B cell (primary cell): ENCODE measurements at regions not wholly inside any gene's neighbourhood (a gene's known extent, or its start where the extent isn't known, plus 50 kb on each side); places are given as distances from the start of the nearest gene placed in this dataset.

Source experiments
- ATAC-seq: fragments of 200-7000 bp; cut with Tn5 transposase; one replicate; pipeline ENCODE4 v1.10.0; 2021; ENCODE audit warnings: low read depth, mild to moderate bottlenecking, moderate number of reproducible peaks, moderate library complexity
- CTCF ChIA-PET: fragments of 350-600 bp; sonication (Branson Sonifier 250); formaldehyde crosslinking; loops from one replicate; lab custom pipeline; 2021; ENCODE audit warnings: antibody characterized with exemption, inconsistent platforms; lab: Charles Lee
- POLR2A ChIA-PET: fragments of 350-600 bp; sonication (Branson Sonifier 250); formaldehyde crosslinking; loops from one replicate; lab custom pipeline; 2021; ENCODE audit warnings: antibody characterized with exemption; lab: Charles Lee
- DNase-seq: peaks from one replicate; pipeline ENCODE4 v3.0.0; 2013
- H2AFZ ChIP-seq: 2 replicates; pipeline ENCODE4 v1.6.1; 2012; ENCODE audit warnings: mild to moderate bottlenecking, low read depth, low read length; ENCODE audit not compliant: insufficient read depth, poor library complexity, severe bottlenecking
- H3K27ac ChIP-seq, 2 donors: 1 replicate in 1 of 2; 2 replicates in 1 of 2; pipeline ENCODE4 v1.5.1; 2012 to 2013; ENCODE audit warnings: low read length in 2 of 2, mild to moderate bottlenecking in 2 of 2, moderate library complexity in 1 of 2
- H3K27me3 ChIP-seq, 4 experiments: fragments of 200-600 bp in 1 of 4; sonication (generic) in 1 of 4; replicated peaks in 1 of 4; 1 replicate in 2 of 4; 2 replicates in 2 of 4; pipeline versions ENCODE4 v1.6.1 to v1.7.0; 2013 to 2016; ENCODE audit warnings: low read length in 3 of 4, mild to moderate bottlenecking in 2 of 4, mixed read lengths in 1 of 4, moderate library complexity in 1 of 4; ENCODE audit not compliant: insufficient read depth in 4 of 4, control insufficient read depth in 3 of 4; ENCODE audit errors: control extremely low read depth in 1 of 4
- H3K36me3 ChIP-seq, 2 experiments: replicated peaks in 1 of 2; 1 replicate in 1 of 2; 2 replicates in 1 of 2; pipeline versions ENCODE4 v1.6.1 to v1.7.1; 2013; ENCODE audit warnings: low read length in 1 of 2; ENCODE audit not compliant: insufficient read depth in 2 of 2, control insufficient read depth in 1 of 2; ENCODE audit errors: control extremely low read depth in 1 of 2, extremely low read depth in 1 of 2
- H3K4me1 ChIP-seq, 2 donors: fragments of 200-600 bp in 1 of 2; sonication (generic) in 1 of 2; 1 replicate in 1 of 2; 2 replicates in 1 of 2; pipeline versions ENCODE4 v1.5.1 to v1.6.1; 2013 to 2017; ENCODE audit warnings: low read length in 2 of 2; ENCODE audit not compliant: control insufficient read depth in 2 of 2, insufficient read depth in 2 of 2
- H3K4me2 ChIP-seq: replicated peaks from 2 replicates; pipeline ENCODE3; 2012; ENCODE audit warnings: mild to moderate bottlenecking, low read depth, low read length; ENCODE audit not compliant: poor library complexity, severe bottlenecking
- H3K4me3 ChIP-seq, 5 experiments: fragments of 200-600 bp in 1 of 5; sonication (generic) in 1 of 5; 1 replicate in 3 of 5; 2 replicates in 2 of 5; pipeline versions ENCODE4 v1.5.1 to v1.7.0; 2011 to 2016; ENCODE audit warnings: low read length in 4 of 5, mild to moderate bottlenecking in 4 of 5, low read depth in 2 of 5, control low read depth in 1 of 5, moderate library complexity in 1 of 5; ENCODE audit not compliant: insufficient read depth in 1 of 5; ENCODE audit errors: control extremely low read depth in 1 of 5, extremely low read depth in 1 of 5
- H3K79me2 ChIP-seq: fragments of 200-600 bp; sonication (generic); one replicate; pipeline ENCODE4 v1.6.0; 2016; ENCODE audit warnings: low read length; ENCODE audit not compliant: control insufficient read depth, insufficient read depth
- H3K9ac ChIP-seq: fragments of 200-600 bp; sonication (generic); 2 replicates; pipeline ENCODE4 v1.6.1; 2017; ENCODE audit warnings: mild to moderate bottlenecking, low read length, moderate library complexity
- H3K9me3 ChIP-seq, 3 donors: one replicate each; pipeline versions ENCODE4 v1.6.1 to v1.7.1; 2013; ENCODE audit warnings: low read length in 2 of 3; ENCODE audit not compliant: control insufficient read depth in 2 of 3, insufficient read depth in 1 of 3; ENCODE audit errors: control extremely low read depth in 1 of 3
- H4K20me1 ChIP-seq: 2 replicates; pipeline ENCODE4 v1.6.0; 2012; ENCODE audit warnings: mild to moderate bottlenecking, low read length; ENCODE audit not compliant: insufficient read depth, control insufficient read depth, poor library complexity, severe bottlenecking
- H3K27ac Mint-ChIP-seq: one replicate; pipeline ENCODE4 v1.8.0; 2021; ENCODE audit warnings: mixed read lengths
- H3K27me3 Mint-ChIP-seq: one replicate; pipeline ENCODE4 v1.8.0; 2021; ENCODE audit warnings: mixed read lengths
- H3K4me1 Mint-ChIP-seq: one replicate; pipeline ENCODE4 v1.8.0; 2021; ENCODE audit warnings: mixed read lengths
- H3K4me3 Mint-ChIP-seq: one replicate; pipeline ENCODE4 v1.8.0; 2021; ENCODE audit warnings: mixed read lengths
- H3K9me3 Mint-ChIP-seq: one replicate; pipeline ENCODE4 v1.8.0; 2022; ENCODE audit warnings: mixed read lengths; ENCODE audit not compliant: insufficient read depth
- EZH2 ChIP-seq: IDR thresholded peaks from 2 replicates; pipeline ENCODE4 v1.6.1; 2012; ENCODE audit warnings: borderline replicate concordance, low read depth, mild to moderate bottlenecking, moderate library complexity, low read length; ENCODE audit not compliant: insufficient read depth, poor library complexity, severe bottlenecking
- WGBS: methylation state at CpG from one replicate; pipeline ENCODE4 v1.1.5; 2013; ENCODE audit warnings: missing lambda C conversion rate; ENCODE audit not compliant: insufficient coverage; 5-methylcytosine and 5-hydroxymethylcytosine counted together
- intact Hi-C: fragments of 100-400 bp; cut with micrococcal nuclease; formaldehyde crosslinking; loops from one replicate; pipeline ENCODE4 v1.10.0; 2022
- TF ChIP-seq, protein P1 (sequence below): fragments of 200-600 bp; IDR thresholded peaks from one replicate; pipeline ENCODE4 v1.8.0; 2022; ENCODE audit warnings: antibody characterized with exemption, mild to moderate bottlenecking

DNA sequence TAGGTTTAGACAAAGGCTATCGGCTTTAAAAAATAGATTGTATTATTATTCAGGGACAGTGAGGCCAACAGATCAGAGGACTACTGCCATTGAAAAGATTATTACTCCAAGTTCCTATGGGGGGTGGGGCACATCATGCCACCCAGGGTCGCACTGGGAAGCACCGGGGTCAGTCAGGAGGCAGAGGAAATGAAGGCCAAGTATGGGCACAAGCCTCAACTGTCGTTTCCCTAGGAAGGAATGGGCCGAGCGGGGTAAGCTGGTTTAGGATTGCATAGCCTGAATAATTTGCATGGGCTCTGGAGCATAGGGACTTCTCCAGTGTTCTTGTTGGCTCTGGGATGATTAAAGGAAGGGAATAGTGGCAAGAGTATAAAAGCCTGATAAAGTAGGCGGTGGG, 205.3 kb downstream of the NOVA1 start:
- no peaks in the 10 kb centered on the region for H3K27me3 Mint-ChIP-seq
- no peak overlapping the region for H3K27ac Mint-ChIP-seq
- H3K4me1 Mint-ChIP-seq = no peaks in the 10 kb centered on the region
- intact Hi-C loops = no loop called here
- Histone ChIP-seq H3K27ac (no peak overlapping the region), H3K27me3 (no peaks in the 10 kb centered on the region), H3K4me1 (no peaks in the 10 kb centered on the region), H3K9me3 (no peaks in the 10 kb centered on the region), H3K79me2 (no peaks in the 10 kb centered on the region), H4K20me1 (no peaks in the 10 kb centered on the region), H3K4me2 (no peak overlapping the region), H3K36me3 (no peaks in the 10 kb centered on the region), H2AFZ (no peak overlapping the region), H3K4me3 (no peak overlapping the region), H3K9ac (no peak overlapping the region)
- WGBS = 58% methylated on average over 7 of the region's 7 CpGs
- no peak for ATAC-seq
- POLR2A ChIA-PET = no interaction called here
- no peak overlapping the region for H3K4me3 Mint-ChIP-seq
- DNase-seq = no peak
- TF ChIP-seq EZH2 = no peak
- TF ChIP-seq, protein P1, sequence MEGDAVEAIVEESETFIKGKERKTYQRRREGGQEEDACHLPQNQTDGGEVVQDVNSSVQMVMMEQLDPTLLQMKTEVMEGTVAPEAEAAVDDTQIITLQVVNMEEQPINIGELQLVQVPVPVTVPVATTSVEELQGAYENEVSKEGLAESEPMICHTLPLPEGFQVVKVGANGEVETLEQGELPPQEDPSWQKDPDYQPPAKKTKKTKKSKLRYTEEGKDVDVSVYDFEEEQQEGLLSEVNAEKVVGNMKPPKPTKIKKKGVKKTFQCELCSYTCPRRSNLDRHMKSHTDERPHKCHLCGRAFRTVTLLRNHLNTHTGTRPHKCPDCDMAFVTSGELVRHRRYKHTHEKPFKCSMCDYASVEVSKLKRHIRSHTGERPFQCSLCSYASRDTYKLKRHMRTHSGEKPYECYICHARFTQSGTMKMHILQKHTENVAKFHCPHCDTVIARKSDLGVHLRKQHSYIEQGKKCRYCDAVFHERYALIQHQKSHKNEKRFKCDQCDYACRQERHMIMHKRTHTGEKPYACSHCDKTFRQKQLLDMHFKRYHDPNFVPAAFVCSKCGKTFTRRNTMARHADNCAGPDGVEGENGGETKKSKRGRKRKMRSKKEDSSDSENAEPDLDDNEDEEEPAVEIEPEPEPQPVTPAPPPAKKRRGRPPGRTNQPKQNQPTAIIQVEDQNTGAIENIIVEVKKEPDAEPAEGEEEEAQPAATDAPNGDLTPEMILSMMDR = no peak
- CTCF ChIA-PET = no interaction called here
- H3K9me3 Mint-ChIP-seq = no peaks in the 10 kb centered on the region

DNA sequence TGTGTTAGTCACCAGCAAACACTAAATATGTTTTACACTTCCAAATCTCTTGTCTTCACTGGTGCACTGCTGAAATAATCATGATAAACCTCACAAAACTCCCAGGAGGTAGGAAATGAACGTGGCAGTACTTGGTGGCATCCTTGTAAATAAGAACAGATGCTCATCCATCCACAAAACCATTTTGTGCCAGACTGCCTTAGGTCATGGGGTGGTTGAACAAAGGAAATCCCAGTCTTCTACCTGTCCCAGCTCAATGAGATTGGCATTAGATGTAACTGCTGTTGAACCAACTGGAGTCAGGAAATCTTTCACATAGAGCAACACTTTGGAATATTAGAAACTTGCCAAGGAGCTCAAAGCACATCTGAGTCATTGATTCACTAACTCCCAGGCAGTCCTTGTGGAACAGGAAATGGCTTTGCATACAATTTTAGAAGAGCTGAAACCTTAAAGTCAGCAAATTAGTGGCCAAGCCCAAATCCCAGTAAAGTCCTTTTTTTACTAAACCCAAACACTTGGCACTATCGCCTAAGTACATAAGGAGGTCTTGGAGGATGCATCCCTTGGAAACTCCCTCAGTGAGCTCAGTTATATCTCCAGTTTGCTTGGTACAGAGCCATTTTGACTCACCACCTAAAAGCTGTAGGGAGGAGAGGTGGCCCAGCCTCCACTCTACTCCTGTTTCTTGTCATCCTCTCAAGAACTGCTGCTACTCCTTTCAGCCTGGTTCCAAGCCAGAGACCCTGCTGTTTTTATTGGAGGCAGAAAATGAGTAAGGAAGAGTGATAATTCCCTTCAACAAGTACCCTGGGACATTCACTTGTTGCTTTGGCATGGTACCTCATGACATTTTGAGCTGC, 208.0 kb downstream of the NOVA1 start:
- H3K27ac ChIP-seq = no peak overlapping the region
- Mint-ChIP-seq H3K9me3 (no peaks in the 10 kb centered on the region), H3K27ac (no peak overlapping the region), H3K4me1 (no peaks in the 10 kb centered on the region), H3K27me3 (no peaks in the 10 kb centered on the region), H3K4me3 (no peak overlapping the region)
- TF ChIP-seq EZH2 = no peak
- TF ChIP-seq, protein P1 = no peak
- no CpG with 5 or more reads among the region's 2 CpGs for WGBS
- H3K4me2 ChIP-seq = no peak overlapping the region
- H3K27me3 ChIP-seq = no peaks in the 10 kb centered on the region
- H3K9me3 ChIP-seq = no peaks in the 10 kb centered on the region
- H3K9ac ChIP-seq = no peak overlapping the region
- H3K4me3 ChIP-seq = no peak overlapping the region
- no peaks in the 10 kb centered on the region for H3K36me3 ChIP-seq
- ChIA-PET POLR2A (no interaction called here), CTCF (no interaction called here)
- no peaks in the 10 kb centered on the region for H4K20me1 ChIP-seq
- no peaks in the 10 kb centered on the region for H3K79me2 ChIP-seq
- ATAC-seq = no peak
- no peak overlapping the region for H2AFZ ChIP-seq
- no peaks in the 10 kb centered on the region for H3K4me1 ChIP-seq
- intact Hi-C loops = no loop called here
- no peak for DNase-seq
